Activated CD8-positive, alpha-beta T cell treated with anti-CD3 and anti-CD28 coated beads, Interleukin-2, amount 10 ng/mL, durations not matched to agents 7 days and 5 days (primary cell): ENCODE measurements at regions not wholly inside any gene's neighbourhood (a gene's known extent, or its start where the extent isn't known, plus 50 kb on each side); places are given as distances from the start of the nearest gene placed in this dataset.

ENCODE experiments used
- ATAC-seq: fragments of 150-1000 bp; cut with Tn5 transposase; one replicate; pipeline ENCODE4 v1.10.0; 2021; ENCODE audit warnings: moderate library complexity
- CTCF ChIA-PET: fragments of 350-600 bp; sonication (Branson Sonifier 250); formaldehyde crosslinking; loops from one replicate; lab custom pipeline; 2021; ENCODE audit warnings: antibody characterized with exemption; lab: Charles Lee
- POLR2A ChIA-PET: fragments of 350-600 bp; sonication (Branson Sonifier 250); formaldehyde crosslinking; loops from one replicate; lab custom pipeline; 2021; ENCODE audit warnings: antibody characterized with exemption; lab: Charles Lee
- DNase-seq: peaks from one replicate; pipeline ENCODE4 v3.0.0-alpha.2; 2020
- H3K27ac Mint-ChIP-seq: one replicate; pipeline ENCODE4 v1.8.0; 2021; ENCODE audit warnings: mild to moderate bottlenecking, mixed read lengths
- H3K27me3 Mint-ChIP-seq: one replicate; pipeline ENCODE4 v1.8.0; 2021; ENCODE audit warnings: low read depth, mixed read lengths
- H3K36me3 Mint-ChIP-seq: one replicate; pipeline ENCODE4 v1.8.0; 2021; ENCODE audit warnings: low read depth, mixed read lengths
- H3K4me1 Mint-ChIP-seq: one replicate; pipeline ENCODE4 v1.8.0; 2021; ENCODE audit warnings: low read depth, mixed read lengths
- H3K4me3 Mint-ChIP-seq: one replicate; pipeline ENCODE4 v1.8.0; 2021; ENCODE audit warnings: mild to moderate bottlenecking, mixed read lengths
- H3K9me3 Mint-ChIP-seq: one replicate; pipeline ENCODE4 v1.8.0; 2022; ENCODE audit warnings: mixed read lengths; ENCODE audit not compliant: insufficient read depth

DNA sequence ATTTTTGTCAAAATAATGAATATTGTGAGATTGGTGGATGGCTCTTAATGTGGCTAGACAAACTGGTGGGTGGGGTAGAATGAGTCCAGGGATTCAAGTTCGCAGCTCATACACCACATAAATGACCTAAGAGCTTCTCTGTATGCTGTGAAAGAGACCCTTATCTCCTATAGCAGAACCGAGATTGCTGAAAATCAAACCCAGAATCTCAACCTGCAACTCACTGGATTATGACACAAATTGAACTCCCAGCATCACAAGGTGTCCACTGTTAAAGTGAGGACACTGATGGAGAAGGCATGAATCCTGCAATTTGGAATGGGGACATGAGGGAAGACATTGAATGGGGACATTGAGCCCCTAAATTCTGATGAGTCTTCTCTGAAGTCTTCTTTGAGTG, 51.3 kb upstream of the CNKSR3 start:
- Mint-ChIP-seq H3K36me3 (no peaks in the 10 kb centered on the region), H3K27me3 (no peaks in the 10 kb centered on the region), H3K4me1 (no peaks in the 10 kb centered on the region), H3K4me3 (no peak overlapping the region), H3K27ac (no peak overlapping the region), H3K9me3 (no peaks in the 10 kb centered on the region)
- DNase-seq (no peak), ATAC-seq (no peak)
- POLR2A ChIA-PET, result no interaction called here
- CTCF ChIA-PET, result no interaction called here

DNA sequence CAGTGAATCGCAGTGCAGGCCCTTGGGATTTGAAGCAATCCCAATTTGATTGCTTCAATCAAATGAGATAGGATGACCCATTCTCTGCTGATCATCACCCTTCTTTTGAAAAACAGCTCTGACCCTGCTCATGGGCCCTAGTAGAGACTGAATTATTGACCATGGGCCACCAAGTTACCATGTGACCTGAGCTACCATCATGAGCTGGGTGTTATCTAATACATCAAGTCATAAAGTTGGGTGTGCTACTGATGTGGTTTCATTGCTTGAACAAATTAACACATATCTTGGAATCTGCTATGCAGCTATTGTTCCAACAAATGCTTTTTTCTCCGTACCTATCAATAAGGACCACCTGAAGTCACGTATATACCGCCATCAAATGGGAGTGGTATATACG, 54.8 kb upstream of the CNKSR3 start:
- Mint-ChIP-seq H3K4me3 (no peak overlapping the region), H3K36me3 (no peaks in the 10 kb centered on the region), H3K4me1 (no peaks in the 10 kb centered on the region), H3K27ac (no peak overlapping the region), H3K9me3 (no peaks in the 10 kb centered on the region), H3K27me3 (no peaks in the 10 kb centered on the region)
- ATAC-seq (no peak), DNase-seq (no peak)
- CTCF ChIA-PET, result no interaction called here
- POLR2A ChIA-PET, result no interaction called here

DNA sequence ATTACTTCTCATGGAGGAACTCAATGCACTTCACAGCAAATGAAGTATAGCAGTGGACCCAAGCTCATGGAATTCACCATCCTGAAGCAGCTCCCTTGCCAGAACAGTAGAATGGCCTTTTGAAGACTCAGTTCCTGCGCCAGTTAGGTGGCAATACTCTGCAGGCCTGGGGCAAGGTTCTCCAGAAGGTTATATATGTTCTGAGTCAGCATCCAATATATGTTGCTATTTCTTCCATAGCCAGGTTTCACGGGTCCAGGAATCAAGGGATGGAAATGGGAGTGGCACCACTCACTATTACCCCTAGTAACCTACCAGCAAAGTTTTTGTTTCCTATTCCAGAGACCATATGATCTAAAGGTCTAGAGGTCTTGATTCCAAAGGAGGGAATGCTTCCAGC, 56.4 kb upstream of the CNKSR3 start:
- Mint-ChIP-seq H3K36me3 (no peaks in the 10 kb centered on the region), H3K27ac (no peak overlapping the region), H3K4me1 (no peaks in the 10 kb centered on the region), H3K27me3 (no peaks in the 10 kb centered on the region), H3K9me3 (no peaks in the 10 kb centered on the region), H3K4me3 (no peak overlapping the region)
- ChIA-PET CTCF (no interaction called here), POLR2A (no interaction called here)
- DNase-seq (no peak), ATAC-seq (no peak)

DNA sequence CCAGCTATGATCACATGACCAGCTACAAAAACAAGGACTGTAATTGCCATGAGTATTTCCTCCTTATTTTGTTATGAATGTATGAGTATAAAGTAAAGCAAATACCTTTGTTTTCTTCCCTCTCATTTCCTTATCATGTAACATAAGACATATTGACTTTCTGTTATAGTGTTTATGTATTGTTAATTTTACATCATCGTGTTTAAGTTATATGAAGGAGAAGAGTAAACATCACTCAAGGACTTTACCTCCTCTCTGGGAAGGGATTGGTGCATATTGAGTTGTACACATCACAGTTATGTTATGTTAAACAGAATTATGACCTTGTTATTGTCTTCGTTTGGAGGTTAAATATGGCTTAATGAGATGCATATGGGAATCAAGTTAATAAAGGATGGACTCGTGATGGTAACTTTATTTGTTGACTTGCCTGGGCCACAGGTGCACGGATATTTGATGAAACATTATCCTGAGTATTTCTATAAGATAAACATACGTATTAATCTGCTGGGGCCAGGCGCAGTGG, 57.3 kb upstream of the CNKSR3 start:
- DNase-seq, result no peak
- no peaks in the 10 kb centered on the region for H3K4me1 Mint-ChIP-seq
- H3K27ac Mint-ChIP-seq, result no peak overlapping the region
- ATAC-seq, result no peak
- H3K9me3 Mint-ChIP-seq, result no peaks in the 10 kb centered on the region
- H3K36me3 Mint-ChIP-seq, result no peaks in the 10 kb centered on the region
- no peak overlapping the region for H3K4me3 Mint-ChIP-seq
- H3K27me3 Mint-ChIP-seq, result no peaks in the 10 kb centered on the region
- ChIA-PET CTCF (no interaction called here), POLR2A (no interaction called here)

DNA sequence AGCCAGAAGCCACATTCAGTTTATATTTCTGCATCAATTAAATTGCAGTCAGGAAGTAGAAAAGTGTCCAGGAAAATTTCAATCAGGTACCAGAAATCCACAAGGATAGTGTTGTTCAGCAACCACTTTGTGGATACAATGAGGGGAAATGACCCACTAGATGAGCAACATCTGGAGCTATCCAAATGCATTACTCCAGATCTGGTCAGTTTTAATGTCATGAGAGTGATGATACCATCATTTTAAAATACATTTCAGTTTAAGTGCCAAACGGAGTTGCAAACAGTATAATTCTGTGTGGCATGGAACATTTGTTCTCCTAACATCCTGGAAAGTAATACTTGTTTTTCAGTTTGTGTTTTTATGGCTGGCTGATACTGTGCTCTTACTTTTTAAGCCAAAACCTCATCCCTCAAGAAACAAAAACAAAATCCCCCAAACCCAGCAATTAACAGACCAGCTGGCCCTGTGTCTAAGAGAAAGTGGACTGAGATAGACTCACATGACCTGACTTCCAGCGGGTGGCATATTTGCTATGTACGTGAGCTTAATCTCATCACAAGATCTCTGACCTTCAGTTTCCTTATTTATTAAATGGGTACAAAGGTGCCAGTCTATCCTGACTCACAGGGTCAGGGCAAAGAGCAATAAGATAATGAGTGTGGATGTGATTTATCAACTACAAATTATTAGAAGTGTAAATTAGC, 58.8 kb upstream of the CNKSR3 start:
- ChIA-PET CTCF (no interaction called here), POLR2A (no interaction called here)
- ATAC-seq (no peak), DNase-seq (no peak)
- H3K27ac Mint-ChIP-seq, result no peak overlapping the region
- H3K27me3 Mint-ChIP-seq, result no peaks in the 10 kb centered on the region
- no peaks in the 10 kb centered on the region for H3K4me1 Mint-ChIP-seq
- H3K9me3 Mint-ChIP-seq, result no peaks in the 10 kb centered on the region
- no peak overlapping the region for H3K4me3 Mint-ChIP-seq
- H3K36me3 Mint-ChIP-seq, result no peaks in the 10 kb centered on the region

DNA sequence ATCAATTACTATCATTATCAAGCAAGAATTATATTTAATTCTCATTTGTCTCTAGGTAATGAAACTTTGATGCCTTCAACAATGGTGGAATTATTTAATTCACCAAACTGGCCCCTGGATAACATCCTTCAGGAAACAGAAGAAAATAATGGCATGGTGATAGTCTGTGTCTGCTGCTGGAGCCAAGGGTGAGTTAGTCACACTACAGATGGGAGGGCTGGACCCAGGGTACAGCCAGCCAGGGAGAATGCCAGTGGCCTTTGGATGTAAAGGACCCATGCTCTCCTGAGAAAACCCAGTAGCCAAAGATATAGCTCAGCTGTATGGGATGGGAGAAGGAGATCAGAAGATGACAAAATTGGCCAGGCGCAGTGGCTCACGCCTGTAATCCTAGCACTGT, 60.0 kb upstream of the CNKSR3 start:
- no peak overlapping the region for H3K27ac Mint-ChIP-seq
- DNase-seq (no peak), ATAC-seq (no peak)
- no peaks in the 10 kb centered on the region for H3K36me3 Mint-ChIP-seq
- H3K9me3 Mint-ChIP-seq, result no peaks in the 10 kb centered on the region
- CTCF ChIA-PET, result no interaction called here
- POLR2A ChIA-PET, result no interaction called here
- H3K4me3 Mint-ChIP-seq, result no peak overlapping the region
- no peaks in the 10 kb centered on the region for H3K27me3 Mint-ChIP-seq
- H3K4me1 Mint-ChIP-seq, result no peaks in the 10 kb centered on the region

DNA sequence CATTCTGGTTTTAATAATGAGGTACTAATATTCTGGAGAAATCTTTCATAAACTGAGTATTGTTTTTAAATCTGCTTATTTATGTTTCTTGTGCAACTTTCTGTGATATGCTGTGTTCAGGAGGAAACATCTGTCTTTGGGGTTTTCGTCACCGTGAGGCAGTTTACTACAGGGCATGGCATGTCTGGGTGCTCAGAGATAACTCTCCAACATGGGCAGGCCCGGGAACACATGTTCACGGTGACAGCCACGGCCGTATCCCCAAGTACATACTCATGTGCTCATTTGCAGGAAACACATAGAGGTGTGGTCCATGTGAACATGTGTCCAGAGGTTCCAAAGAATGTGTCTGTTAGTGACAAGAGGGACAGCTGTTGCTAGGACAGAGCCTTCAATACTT, 62.1 kb upstream of the CNKSR3 start:
- Mint-ChIP-seq H3K27ac (no peak overlapping the region), H3K9me3 (no peaks in the 10 kb centered on the region), H3K27me3 (no peaks in the 10 kb centered on the region), H3K4me1 (no peaks in the 10 kb centered on the region), H3K4me3 (no peak overlapping the region), H3K36me3 (no peaks in the 10 kb centered on the region)
- POLR2A ChIA-PET, result no interaction called here
- CTCF ChIA-PET, result interaction anchor here (1.4 kb wide), 1 partner anchor 9 kb away, joined by 4 read pairs; no protein-coding TSS in a partner anchor
- no peak for ATAC-seq
- no peak for DNase-seq

DNA sequence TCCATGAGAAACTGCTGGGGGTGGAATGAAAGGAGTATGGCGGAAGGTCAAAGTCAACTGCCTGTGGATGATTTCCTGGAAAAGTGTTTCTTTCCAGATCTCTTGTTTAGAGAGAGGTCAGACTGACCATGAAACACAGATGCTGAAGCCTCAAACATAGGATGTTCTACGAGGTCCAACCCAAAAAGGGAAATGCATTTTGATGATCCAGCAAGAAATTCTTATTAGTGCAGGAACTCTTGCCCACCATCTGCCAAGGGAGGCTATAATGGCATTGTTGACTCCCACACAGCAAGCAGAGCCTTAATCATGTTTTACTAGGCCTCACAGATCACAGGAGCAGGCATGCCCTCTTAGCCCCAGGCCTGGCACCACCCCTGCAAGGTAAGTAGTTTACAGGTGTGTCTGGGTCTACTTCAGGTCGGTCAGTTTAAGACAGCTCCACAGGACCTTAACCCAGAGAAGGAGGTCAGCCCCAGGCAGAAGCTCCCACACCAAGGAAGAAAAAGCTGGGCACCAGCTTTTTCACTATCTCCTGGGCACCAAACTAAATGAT, 67.6 kb upstream of the CNKSR3 start:
- POLR2A ChIA-PET, result no interaction called here
- H3K4me3 Mint-ChIP-seq, result no peak overlapping the region
- DNase-seq, result no peak
- H3K27ac Mint-ChIP-seq, result no peak overlapping the region
- H3K36me3 Mint-ChIP-seq, result no peaks in the 10 kb centered on the region
- H3K9me3 Mint-ChIP-seq, result no peaks in the 10 kb centered on the region
- no peak for ATAC-seq
- H3K27me3 Mint-ChIP-seq, result no peaks in the 10 kb centered on the region
- H3K4me1 Mint-ChIP-seq, result no peaks in the 10 kb centered on the region
- CTCF ChIA-PET, result no interaction called here

DNA sequence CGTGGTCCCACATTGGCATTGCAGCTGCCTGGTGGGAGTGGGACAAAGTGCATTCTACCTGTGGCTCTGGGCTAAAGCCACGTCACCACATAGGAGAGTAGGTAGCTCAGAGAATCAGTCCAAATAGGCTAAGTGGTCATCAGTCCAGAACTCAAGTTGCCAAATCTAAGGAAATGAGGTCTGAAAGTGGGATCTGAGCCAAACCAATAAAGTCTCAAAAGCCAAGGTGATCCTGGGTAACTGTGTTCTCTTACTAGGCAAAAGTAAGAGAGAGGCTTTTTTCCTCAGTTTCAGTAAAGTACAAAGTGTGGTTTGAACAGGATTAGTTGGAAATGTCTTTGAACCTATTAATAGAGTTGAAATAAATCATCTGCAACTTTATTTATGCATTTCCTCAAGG, 68.6 kb upstream of the CNKSR3 start:
- H3K4me1 Mint-ChIP-seq, result no peaks in the 10 kb centered on the region
- H3K27me3 Mint-ChIP-seq, result no peaks in the 10 kb centered on the region
- H3K9me3 Mint-ChIP-seq, result no peaks in the 10 kb centered on the region
- no peak overlapping the region for H3K27ac Mint-ChIP-seq
- H3K36me3 Mint-ChIP-seq, result no peaks in the 10 kb centered on the region
- ChIA-PET POLR2A (no interaction called here), CTCF (no interaction called here)
- ATAC-seq, result no peak
- DNase-seq, result no peak
- H3K4me3 Mint-ChIP-seq, result no peak overlapping the region

DNA sequence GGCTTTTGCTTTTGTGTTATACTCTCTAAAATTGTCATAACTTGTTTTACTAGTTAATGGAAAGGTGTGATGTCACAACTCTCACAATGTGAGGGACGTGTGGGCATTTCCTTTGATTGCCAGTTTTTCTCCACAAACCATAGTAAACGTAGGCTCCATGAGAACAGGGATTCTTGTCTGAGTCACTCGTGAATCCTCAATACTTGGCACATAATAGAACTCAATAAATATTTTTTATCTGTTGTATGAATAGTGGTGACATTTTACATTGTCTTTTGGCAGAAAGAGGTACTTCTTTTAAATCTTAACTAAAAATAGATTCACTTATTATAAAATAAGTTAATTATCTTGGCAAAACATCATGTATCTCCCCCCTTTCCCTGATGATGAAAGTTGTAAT, 69.0 kb upstream of the CNKSR3 start:
- POLR2A ChIA-PET, result no interaction called here
- Mint-ChIP-seq H3K4me3 (no peak overlapping the region), H3K9me3 (no peaks in the 10 kb centered on the region), H3K27me3 (no peaks in the 10 kb centered on the region), H3K27ac (no peak overlapping the region), H3K4me1 (no peaks in the 10 kb centered on the region), H3K36me3 (no peaks in the 10 kb centered on the region)
- no peak for ATAC-seq
- CTCF ChIA-PET, result no interaction called here
- no peak for DNase-seq

DNA sequence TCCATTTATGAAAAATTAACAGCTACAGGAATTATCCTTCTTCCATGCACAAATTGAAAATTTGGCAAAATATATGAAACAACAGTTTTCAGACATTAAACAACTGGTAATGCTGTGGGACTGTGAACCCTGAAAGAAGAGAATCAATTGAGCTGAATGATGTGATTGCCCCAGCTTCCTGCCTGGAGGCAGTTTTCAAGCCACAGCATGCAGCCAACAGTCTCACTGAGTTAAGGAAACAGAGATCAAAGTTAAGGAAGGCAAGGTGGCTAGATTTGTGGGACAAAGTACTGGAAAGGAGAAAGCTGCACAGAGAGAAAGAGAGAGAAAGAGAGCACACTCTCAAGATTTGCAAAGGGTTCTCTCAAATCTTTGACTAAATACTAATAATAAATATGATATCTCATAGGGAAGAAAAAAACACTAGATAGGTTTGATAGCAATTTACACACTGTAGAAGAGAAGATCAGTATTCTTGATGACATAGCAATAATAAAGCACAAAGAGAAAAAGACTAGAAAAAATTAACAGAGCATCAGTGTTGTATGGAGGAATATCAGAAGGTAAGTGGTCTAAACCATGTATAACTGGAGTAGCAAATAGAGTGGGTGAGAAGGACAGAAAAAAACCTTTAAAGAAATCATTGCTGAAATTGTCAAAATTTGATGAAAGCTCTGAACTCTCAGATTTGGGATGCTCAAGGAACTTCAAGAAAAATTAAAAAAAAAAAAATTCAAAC, 70.1 kb upstream of the CNKSR3 start:
- Mint-ChIP-seq H3K4me1 (no peaks in the 10 kb centered on the region), H3K27me3 (peaks cover 5% of the 10 kb centered on the region), H3K36me3 (no peaks in the 10 kb centered on the region), H3K9me3 (no peaks in the 10 kb centered on the region), H3K27ac (no peak overlapping the region), H3K4me3 (no peak overlapping the region)
- no peak for ATAC-seq
- ChIA-PET CTCF (interaction anchor here (1.1 kb wide), 1 partner anchor 8 kb away, joined by 4 read pairs; no protein-coding TSS in a partner anchor), POLR2A (no interaction called here)
- no peak for DNase-seq

DNA sequence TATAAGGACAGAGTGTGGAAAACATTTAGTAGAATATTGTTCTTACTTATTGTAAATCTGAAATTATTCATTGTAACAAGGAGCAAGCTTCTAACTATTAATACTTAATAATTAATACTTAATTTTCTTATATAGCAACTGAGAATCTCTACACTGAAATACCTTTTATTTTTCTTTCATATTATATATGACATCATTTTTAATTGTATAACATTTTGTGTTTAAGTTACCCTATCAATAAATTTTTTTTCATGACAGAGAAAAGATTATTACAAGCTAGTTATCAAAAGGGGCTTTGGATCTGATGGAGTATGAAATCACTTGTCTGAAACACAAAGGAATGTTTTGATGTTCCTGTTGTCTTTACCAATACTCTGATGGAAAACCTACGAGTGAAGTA, 72.2 kb upstream of the CNKSR3 start:
- Mint-ChIP-seq H3K27ac (no peak overlapping the region), H3K9me3 (no peaks in the 10 kb centered on the region), H3K27me3 (peaks cover 6% of the 10 kb centered on the region), H3K36me3 (no peaks in the 10 kb centered on the region), H3K4me1 (no peaks in the 10 kb centered on the region), H3K4me3 (no peak overlapping the region)
- POLR2A ChIA-PET, result no interaction called here
- DNase-seq (no peak), ATAC-seq (no peak)
- CTCF ChIA-PET, result no interaction called here
